ENCODE measurements at regions not wholly inside any gene's neighbourhood (a gene's known extent, or its start where the extent isn't known, plus 50 kb on each side); places are given as distances from the start of the nearest gene placed in this dataset.

- TF ChIP-seq NBN (IDR thresholded peaks at IDR 0.05) (no peak), NR2C1 (IDR thresholded peaks at IDR 0.05) (no peak), JUNB (IDR thresholded peaks at IDR 0.05) (no peak), RFX5 (IDR thresholded peaks at IDR 0.05; ENCODE audit: low read depth, low read length) (no peak), MEF2A (IDR thresholded peaks at IDR 0.05; ENCODE audit: insufficient read depth, low read depth, low read length) (no peak), SREBF2 (IDR thresholded peaks at IDR 0.05; ENCODE audit: low read length) (no peak), MEF2B (IDR thresholded peaks at IDR 0.05; ENCODE audit: partially characterized antibody, poor library complexity, severe bottlenecking) (no peak), YBX1 (IDR thresholded peaks at IDR 0.05) (no peak), SMAD1 (IDR thresholded peaks at IDR 0.05; ENCODE audit: low read depth, partially characterized antibody) (no peak), WRNIP1 (IDR thresholded peaks at IDR 0.05; ENCODE audit: borderline replicate concordance, low read depth, low read length) (no peak), TCF3 (IDR thresholded peaks at IDR 0.05; ENCODE audit: borderline replicate concordance, insufficient read depth, low read depth, low read length) (no peak), PML (IDR thresholded peaks at IDR 0.05; ENCODE audit: low read length) (no peak), EGR1 (IDR thresholded peaks at IDR 0.05; ENCODE audit: borderline replicate concordance in 1 of 2, low read depth in 2 of 2, low read length in 2 of 2) (no peak), HDGF (IDR thresholded peaks at IDR 0.05) (no peak), EP300 (IDR thresholded peaks at IDR 0.05; ENCODE audit: borderline replicate concordance in 1 of 2, control insufficient read depth in 1 of 2, low read depth in 2 of 2, low read length in 2 of 2) (no peak), POU2F2 (IDR thresholded peaks at IDR 0.05; ENCODE audit: borderline replicate concordance, low read depth, low read length) (no peak), RAD21 (IDR thresholded peaks at IDR 0.05; ENCODE audit: insufficient read depth, low read depth, low read length) (no peak), MTA2 (IDR thresholded peaks at IDR 0.05; ENCODE audit: low read depth) (no peak), BRCA1 (IDR thresholded peaks at IDR 0.05; ENCODE audit: low read depth, low read length) (no peak)
- TF ChIP-seq, protein P1, sequence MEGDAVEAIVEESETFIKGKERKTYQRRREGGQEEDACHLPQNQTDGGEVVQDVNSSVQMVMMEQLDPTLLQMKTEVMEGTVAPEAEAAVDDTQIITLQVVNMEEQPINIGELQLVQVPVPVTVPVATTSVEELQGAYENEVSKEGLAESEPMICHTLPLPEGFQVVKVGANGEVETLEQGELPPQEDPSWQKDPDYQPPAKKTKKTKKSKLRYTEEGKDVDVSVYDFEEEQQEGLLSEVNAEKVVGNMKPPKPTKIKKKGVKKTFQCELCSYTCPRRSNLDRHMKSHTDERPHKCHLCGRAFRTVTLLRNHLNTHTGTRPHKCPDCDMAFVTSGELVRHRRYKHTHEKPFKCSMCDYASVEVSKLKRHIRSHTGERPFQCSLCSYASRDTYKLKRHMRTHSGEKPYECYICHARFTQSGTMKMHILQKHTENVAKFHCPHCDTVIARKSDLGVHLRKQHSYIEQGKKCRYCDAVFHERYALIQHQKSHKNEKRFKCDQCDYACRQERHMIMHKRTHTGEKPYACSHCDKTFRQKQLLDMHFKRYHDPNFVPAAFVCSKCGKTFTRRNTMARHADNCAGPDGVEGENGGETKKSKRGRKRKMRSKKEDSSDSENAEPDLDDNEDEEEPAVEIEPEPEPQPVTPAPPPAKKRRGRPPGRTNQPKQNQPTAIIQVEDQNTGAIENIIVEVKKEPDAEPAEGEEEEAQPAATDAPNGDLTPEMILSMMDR (IDR thresholded peaks at IDR 0.05 in 2 of 3, conservative IDR thresholded peaks at IDR 0.05 in 1 of 3; ENCODE audit: control insufficient read depth in 2 of 3, extremely low read depth in 1 of 3, insufficient read depth in 1 of 3, low read depth in 3 of 3, low read length in 3 of 3): no peak
- no peaks in the 10 kb centered on the region for H3K79me2 ChIP-seq (ENCODE audit: control insufficient read depth, insufficient read depth, low read length)
- no peak overlapping the region for H3K4me3 ChIP-seq
- no peaks in the 10 kb centered on the region for H4K20me1 ChIP-seq (ENCODE audit: control insufficient read depth, insufficient read depth)
- intact Hi-C loops (cut with micrococcal nuclease; ENCODE audit: unreplicated experiment): no loop called here
- no peaks in the 10 kb centered on the region for H3K36me3 ChIP-seq (ENCODE audit: control insufficient read depth in 2 of 2, insufficient read depth in 2 of 2, low read length in 1 of 2)
- BruUV-seq (replicated peaks): no TSS peak
- ChIA-PET RAD21 (ENCODE audit: unreplicated experiment) (no interaction called here), SMC1A (ENCODE audit: uncharacterized antibody, unreplicated experiment) (interaction anchor here (0.8 kb wide), 1 partner anchor 11 kb away, joined by 3 read pairs; no protein-coding TSS in a partner anchor), POLR2A (no interaction called here), CTCF (no interaction called here)
- no peaks in the 10 kb centered on the region for H3K27me3 ChIP-seq (replicated peaks in 1 of 2; ENCODE audit: control insufficient read depth in 2 of 2, insufficient read depth in 2 of 2, low read length in 1 of 2)
- H3K4me2 ChIP-seq (ENCODE audit: control insufficient read depth, insufficient read depth): no peak overlapping the region
- H3K9me3 ChIP-seq (replicated peaks; ENCODE audit: control insufficient read depth, insufficient read depth, low read length): no peaks in the 10 kb centered on the region
- no peaks in the 10 kb centered on the region for H3K4me1 ChIP-seq (ENCODE audit: control insufficient read depth, insufficient read depth, low read length)
- no peak overlapping the region for H3K9ac ChIP-seq (ENCODE audit: control insufficient read depth, insufficient read depth, low read length)
- in situ Hi-C loops (cut with MboI): no loop called here
- FAIRE-seq (no peak), DNase-seq (ENCODE audit: low read depth, low spot score) (no peak), ATAC-seq (no peak)
- H2AFZ ChIP-seq (ENCODE audit: control insufficient read depth, low read depth, low read length): no peak overlapping the region
- no peak overlapping the region for H3K27ac ChIP-seq (ENCODE audit: control insufficient read depth, insufficient read depth)
Observed at GRCh38 chr11:13567551-13567950, 71.8 kb upstream of the PTH start.
